Liver (tissue), 3 donors: ENCODE measurements at regions not wholly inside any gene's neighbourhood (a gene's known extent, or its start where the extent isn't known, plus 50 kb on each side); places are given as distances from the start of the nearest gene placed in this dataset.

Experiments
- ATF3 ChIP-seq: IDR thresholded peaks from 2 replicates; pipeline ENCODE4 v1.6.1; 2016; ENCODE audit warnings: antibody characterized with exemption
- CTCF ChIP-seq: fragments of 150-350 bp; IDR thresholded peaks from 2 replicates; pipeline ENCODE4 v1.5.1; 2017; ENCODE audit warnings: improper control_type of control experiment, low read depth, low read length; ENCODE audit not compliant: missing input control
- EGR1 ChIP-seq, 2 donors: IDR thresholded peaks; 2 replicates each; pipeline ENCODE4 v1.6.1; 2016 to 2018; ENCODE audit warnings: antibody characterized with exemption in 2 of 2, low read depth in 2 of 2
- JUND ChIP-seq, 2 donors: IDR thresholded peaks; 2 replicates each; pipeline ENCODE4 v1.6.1; 2016; ENCODE audit warnings: antibody characterized with exemption in 2 of 2
- RAD21 ChIP-seq, 2 donors: IDR thresholded peaks; 2 replicates each; pipeline ENCODE4 v1.6.1; 2016; ENCODE audit warnings: antibody characterized with exemption in 2 of 2, mild to moderate bottlenecking in 2 of 2
- REST ChIP-seq: IDR thresholded peaks from 2 replicates; pipeline ENCODE4 v1.6.1; 2016; ENCODE audit warnings: antibody characterized with exemption, mild to moderate bottlenecking
- RXRA ChIP-seq, 2 donors: IDR thresholded peaks; 2 replicates each; pipeline ENCODE4 v1.6.1; 2017 to 2018; ENCODE audit warnings: antibody characterized with exemption in 2 of 2, mild to moderate bottlenecking in 1 of 2
- SP1 ChIP-seq: IDR thresholded peaks from 2 replicates; pipeline ENCODE4 v1.6.1; 2018; ENCODE audit warnings: antibody characterized with exemption, mild to moderate bottlenecking
- TAF1 ChIP-seq: conservative IDR thresholded peaks from 2 replicates; pipeline ENCODE4 v1.6.1; 2016; ENCODE audit warnings: antibody characterized with exemption, mild to moderate bottlenecking
- YY1 ChIP-seq: IDR thresholded peaks from 2 replicates; pipeline ENCODE4 v1.6.1; 2016; ENCODE audit warnings: antibody characterized with exemption, mild to moderate bottlenecking
- ZBTB33 ChIP-seq: IDR thresholded peaks from 2 replicates; pipeline ENCODE4 v1.6.1; 2016; ENCODE audit warnings: antibody characterized with exemption
- TF ChIP-seq, protein P1 (sequence below): IDR thresholded peaks from 2 replicates; pipeline ENCODE4 v1.6.1; 2016; ENCODE audit warnings: antibody characterized with exemption
- donor health status: healthy.
- donor health status: healthy.

DNA sequence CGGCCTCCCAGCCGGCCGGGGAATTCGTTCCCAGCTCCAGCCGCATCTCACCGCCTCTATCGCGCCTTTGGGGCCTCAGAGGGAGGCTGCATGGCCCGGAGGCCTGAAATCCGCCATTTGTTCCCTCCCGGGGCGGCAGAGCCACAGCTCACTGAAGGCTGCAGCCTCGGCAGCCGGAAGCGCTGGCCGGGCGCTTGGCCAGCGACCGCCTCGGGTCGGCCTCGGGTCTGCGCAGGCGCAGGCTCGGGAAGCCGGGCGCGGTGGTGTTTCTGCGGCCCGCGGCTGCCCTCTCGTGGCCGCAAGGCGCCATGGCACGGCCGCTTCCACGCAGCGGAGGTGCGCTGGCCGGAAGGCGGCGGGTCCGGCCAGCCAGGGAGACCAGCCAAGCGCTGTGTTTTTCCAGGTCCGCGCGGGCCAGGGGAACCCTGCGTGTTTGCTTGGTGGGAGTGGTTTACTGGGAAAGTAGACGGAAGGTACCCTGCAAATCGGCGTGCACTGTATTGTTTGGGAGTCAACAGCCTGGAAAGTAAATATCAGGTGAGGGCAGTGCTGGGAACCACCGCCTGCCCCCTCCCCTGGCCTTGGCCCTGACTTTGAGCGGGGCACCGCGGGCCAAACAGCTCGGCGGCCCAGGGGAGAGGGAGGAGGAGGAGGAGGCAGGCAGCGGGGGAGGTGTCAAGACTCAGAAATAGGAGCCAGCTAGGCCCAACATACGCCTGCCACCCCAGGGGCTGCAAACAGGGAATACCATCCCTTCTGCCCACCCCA is 52.7 kb upstream of the CD34 start:
- TF ChIP-seq CTCF (peak; percentile 100), JUND (IDR thresholded peaks at IDR 0.05) (peak in 1 of 2 donors; percentile 53), REST (peak; percentile 74), EGR1 (IDR thresholded peaks at IDR 0.05; ENCODE audit: low read depth in 2 of 2) (peak in 1 of 2 donors; percentile 88), YY1 (peak; percentile 73), SP1 (peak; percentile 97), ZBTB33 (peak; percentile 79), TAF1 (peak; percentile 46), RAD21 (IDR thresholded peaks at IDR 0.05) (peak; percentile 75 to 86), ATF3 (peak; percentile 42), RXRA (IDR thresholded peaks at IDR 0.05) (peak; percentile 93 to 96)
- TF ChIP-seq, protein P1, sequence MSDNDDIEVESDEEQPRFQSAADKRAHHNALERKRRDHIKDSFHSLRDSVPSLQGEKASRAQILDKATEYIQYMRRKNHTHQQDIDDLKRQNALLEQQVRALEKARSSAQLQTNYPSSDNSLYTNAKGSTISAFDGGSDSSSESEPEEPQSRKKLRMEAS, result peak; percentile 94
